ENCODE measurements at regions not wholly inside any gene's neighbourhood (a gene's known extent, or its start where the extent isn't known, plus 50 kb on each side); places are given as distances from the start of the nearest gene placed in this dataset.

DNA sequence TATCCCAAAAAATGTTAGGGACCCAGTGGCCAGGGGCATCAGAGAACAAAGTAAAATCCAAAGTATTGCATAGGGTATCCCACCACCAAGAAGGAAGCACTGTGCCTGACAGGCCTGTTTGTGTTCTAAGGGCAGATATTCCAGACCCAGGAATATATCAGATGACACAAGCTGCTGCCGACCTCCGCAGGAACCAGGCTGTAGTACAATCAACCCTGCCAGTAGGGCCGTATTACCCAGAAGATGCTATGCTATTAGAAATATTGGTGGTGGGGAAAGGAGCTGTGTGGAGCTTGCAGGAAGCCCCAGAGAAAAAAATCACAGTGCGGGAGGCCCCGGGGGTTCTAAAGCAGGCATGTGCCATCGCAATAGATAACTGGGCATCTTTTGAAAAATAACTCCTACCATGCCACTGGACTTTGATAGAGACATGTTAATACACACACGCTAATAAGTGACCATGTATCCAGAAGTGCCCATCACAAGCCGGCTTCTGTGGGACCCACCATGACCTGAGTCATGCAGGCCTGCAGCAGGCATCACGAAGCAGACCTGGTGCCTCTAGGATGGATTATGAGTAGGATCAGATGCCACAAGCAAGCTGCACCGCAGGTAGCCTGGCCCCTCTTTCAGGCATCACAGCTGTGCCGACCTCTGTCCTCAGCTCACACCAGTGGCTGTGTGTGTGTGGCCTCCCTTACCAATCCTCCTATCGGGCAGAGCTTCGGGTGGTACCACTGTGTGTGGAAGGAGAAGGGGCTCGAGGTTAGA lies 242.7 kb downstream of the BCL11B start:
- TF ChIP-seq, protein P1, sequence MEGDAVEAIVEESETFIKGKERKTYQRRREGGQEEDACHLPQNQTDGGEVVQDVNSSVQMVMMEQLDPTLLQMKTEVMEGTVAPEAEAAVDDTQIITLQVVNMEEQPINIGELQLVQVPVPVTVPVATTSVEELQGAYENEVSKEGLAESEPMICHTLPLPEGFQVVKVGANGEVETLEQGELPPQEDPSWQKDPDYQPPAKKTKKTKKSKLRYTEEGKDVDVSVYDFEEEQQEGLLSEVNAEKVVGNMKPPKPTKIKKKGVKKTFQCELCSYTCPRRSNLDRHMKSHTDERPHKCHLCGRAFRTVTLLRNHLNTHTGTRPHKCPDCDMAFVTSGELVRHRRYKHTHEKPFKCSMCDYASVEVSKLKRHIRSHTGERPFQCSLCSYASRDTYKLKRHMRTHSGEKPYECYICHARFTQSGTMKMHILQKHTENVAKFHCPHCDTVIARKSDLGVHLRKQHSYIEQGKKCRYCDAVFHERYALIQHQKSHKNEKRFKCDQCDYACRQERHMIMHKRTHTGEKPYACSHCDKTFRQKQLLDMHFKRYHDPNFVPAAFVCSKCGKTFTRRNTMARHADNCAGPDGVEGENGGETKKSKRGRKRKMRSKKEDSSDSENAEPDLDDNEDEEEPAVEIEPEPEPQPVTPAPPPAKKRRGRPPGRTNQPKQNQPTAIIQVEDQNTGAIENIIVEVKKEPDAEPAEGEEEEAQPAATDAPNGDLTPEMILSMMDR (IDR thresholded peaks at IDR 0.05): no peak
- no peak for TF ChIP-seq ZFX (IDR thresholded peaks at IDR 0.05; ENCODE audit: borderline replicate concordance)
